ENCODE measurements at regions not wholly inside any gene's neighbourhood (a gene's known extent, or its start where the extent isn't known, plus 50 kb on each side); places are given as distances from the start of the nearest gene placed in this dataset.

DNA sequence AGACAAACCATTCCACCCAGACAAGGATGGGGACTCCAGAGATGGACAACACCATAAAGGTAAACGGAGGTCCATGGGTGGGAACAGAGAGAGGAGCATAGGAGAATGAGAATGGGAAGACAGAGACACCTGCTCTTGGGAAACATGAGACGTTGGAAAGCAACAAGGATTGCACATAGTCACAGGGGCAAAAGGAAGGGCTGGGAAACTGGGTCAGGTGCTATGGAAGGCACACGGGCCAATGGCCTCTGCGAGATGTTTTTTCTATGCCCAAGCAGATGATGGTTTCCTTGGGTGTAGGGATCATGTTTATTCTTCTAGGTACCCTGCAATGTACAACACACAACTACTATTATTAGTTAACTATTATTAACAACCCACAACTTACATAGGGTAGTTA lies 143.6 kb upstream of the AGAP1 start:
- Mint-ChIP-seq H3K9me3 (peaks cover 0 to 5% (median 0%) of the 10 kb centered on the region in 9 donors), H3K27me3 (peaks cover 15 to 33% (median 28%) of the 10 kb centered on the region in 5 donors), H3K27ac (no peak overlapping the region), H3K4me1 (no peaks in the 10 kb centered on the region), H3K36me3 (peaks cover 0 to 6% (median 0%) of the 10 kb centered on the region in 3 donors), H3K4me3 (no peak overlapping the region)
- no peak for DNase-seq
- ATAC-seq: no peak
- POLR2A ChIA-PET: no interaction called here

DNA sequence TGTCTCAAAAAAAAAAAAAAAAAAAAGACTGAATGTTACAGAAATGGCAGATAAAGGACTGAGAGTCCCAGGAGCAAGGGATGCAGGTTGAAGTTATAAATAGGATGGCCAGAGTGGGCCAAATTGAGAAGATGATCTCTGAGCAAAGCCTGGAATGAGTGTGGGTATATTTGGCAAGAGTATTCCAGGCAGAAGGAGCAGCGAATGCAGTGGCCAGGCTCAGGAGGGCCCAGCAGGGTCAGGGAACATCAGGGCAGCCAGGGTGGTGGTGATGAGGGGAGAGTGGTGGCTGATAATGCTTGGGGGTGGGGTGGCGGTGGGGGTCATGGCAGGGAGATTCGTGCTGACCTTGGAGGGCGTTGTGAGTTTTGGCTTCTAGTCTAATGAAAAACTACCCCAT lies 141.3 kb upstream of the AGAP1 start:
- DNase-seq (no peak), ATAC-seq (no peak)
- H3K4me1 Mint-ChIP-seq: no peaks in the 10 kb centered on the region
- peaks cover 15 to 25% (median 21%) of the 10 kb centered on the region in 5 donors for H3K27me3 Mint-ChIP-seq
- peaks cover 0 to 2% (median 0%) of the 10 kb centered on the region in 3 donors for H3K36me3 Mint-ChIP-seq
- POLR2A ChIA-PET: no interaction called here
- peaks cover 0 to 3% (median 0%) of the 10 kb centered on the region in 9 donors for H3K9me3 Mint-ChIP-seq
- no peak overlapping the region for H3K27ac Mint-ChIP-seq
- no peak overlapping the region for H3K4me3 Mint-ChIP-seq

DNA sequence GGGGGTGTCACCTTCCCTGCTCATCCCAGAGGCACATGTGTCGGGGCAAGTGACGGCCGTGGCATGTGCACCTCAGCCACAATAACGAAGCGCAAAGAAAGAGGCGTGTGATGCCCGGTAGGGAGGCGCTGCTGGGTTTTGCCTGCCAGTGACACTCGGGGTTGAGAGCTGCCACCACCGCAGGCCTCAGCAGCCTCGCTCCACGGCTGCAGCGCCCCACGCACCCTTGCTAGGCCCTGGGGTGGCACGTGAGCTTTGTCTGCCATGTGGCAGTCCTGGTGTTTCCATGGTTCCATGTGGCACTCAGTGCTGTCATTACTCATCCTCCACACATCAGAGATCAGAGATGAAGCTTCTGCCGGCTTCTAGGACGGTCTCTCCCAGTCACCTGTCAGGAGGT lies 136.0 kb upstream of the AGAP1 start:
- no peaks in the 10 kb centered on the region for H3K4me1 Mint-ChIP-seq
- peaks cover 2 to 19% (median 10%) of the 10 kb centered on the region in 5 donors for H3K27me3 Mint-ChIP-seq
- peak overlapping the region in 1 of 10 donors; percentile 43 for H3K27ac Mint-ChIP-seq
- H3K9me3 Mint-ChIP-seq: no peaks in the 10 kb centered on the region
- no peak for DNase-seq
- no peak overlapping the region for H3K4me3 Mint-ChIP-seq
- no peak for ATAC-seq
- POLR2A ChIA-PET: no interaction called here
- H3K36me3 Mint-ChIP-seq: no peaks in the 10 kb centered on the region

DNA sequence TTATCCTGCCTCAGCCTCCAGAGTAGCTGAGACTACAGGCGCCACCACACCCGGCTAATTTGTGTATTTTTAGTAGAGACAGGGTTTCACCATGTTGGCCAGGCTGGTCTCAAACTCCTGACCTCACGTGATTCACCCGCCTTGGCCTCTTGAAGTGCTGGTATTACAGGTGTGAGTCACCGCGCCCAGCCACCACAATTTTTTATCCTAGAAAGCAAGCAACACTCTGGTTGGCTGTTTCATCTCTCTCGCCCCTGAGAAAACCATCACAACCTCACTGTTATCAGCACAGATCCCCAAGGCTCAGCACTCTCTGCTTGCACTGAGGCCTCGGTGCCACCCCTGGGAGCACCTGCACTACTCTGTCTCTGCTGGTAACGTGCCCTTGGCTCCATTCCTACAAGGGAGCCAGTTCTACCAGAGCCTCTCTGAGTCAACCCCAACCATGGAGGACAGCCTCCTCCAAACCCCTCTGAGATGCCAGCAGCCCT lies 134.8 kb upstream of the AGAP1 start:
- peaks cover 4 to 21% (median 10%) of the 10 kb centered on the region in 5 donors for H3K27me3 Mint-ChIP-seq
- H3K36me3 Mint-ChIP-seq: no peaks in the 10 kb centered on the region
- no peaks in the 10 kb centered on the region for H3K9me3 Mint-ChIP-seq
- DNase-seq (no peak), ATAC-seq (no peak)
- H3K4me1 Mint-ChIP-seq: no peaks in the 10 kb centered on the region
- no peak overlapping the region for H3K4me3 Mint-ChIP-seq
- no peak overlapping the region for H3K27ac Mint-ChIP-seq
- POLR2A ChIA-PET: no interaction called here

- Mint-ChIP-seq H3K36me3 (no peaks in the 10 kb centered on the region), H3K4me3 (no peak overlapping the region), H3K27ac (no peak overlapping the region), H3K9me3 (no peaks in the 10 kb centered on the region), H3K4me1 (no peaks in the 10 kb centered on the region), H3K27me3 (peaks cover 2 to 23% (median 13%) of the 10 kb centered on the region in 5 donors)
- ATAC-seq: no peak
- no peak for DNase-seq
- POLR2A ChIA-PET: no interaction called here
Measured at GRCh38 chr2:235360446-235360845, 133.4 kb upstream of the AGAP1 start.

GRCh38 chr2:235365743-235366142 lies 128.1 kb upstream of the AGAP1 start:
- DNase-seq (no peak), ATAC-seq (no peak)
- Mint-ChIP-seq H3K27ac (no peak overlapping the region), H3K36me3 (no peaks in the 10 kb centered on the region), H3K4me3 (no peak overlapping the region), H3K9me3 (peaks cover 0 to 1% (median 0%) of the 10 kb centered on the region in 9 donors), H3K4me1 (peaks cover 0 to under 1% (median 0%) of the 10 kb centered on the region in 4 donors), H3K27me3 (peaks cover 3 to 19% (median 6%) of the 10 kb centered on the region in 5 donors)
- POLR2A ChIA-PET: no interaction called here

- no peak for ATAC-seq
- no peak overlapping the region for H3K4me3 Mint-ChIP-seq
- H3K27ac Mint-ChIP-seq: no peak overlapping the region
- H3K36me3 Mint-ChIP-seq: no peaks in the 10 kb centered on the region
- DNase-seq: no peak
- peaks cover 4 to 24% (median 9%) of the 10 kb centered on the region in 5 donors for H3K27me3 Mint-ChIP-seq
- H3K9me3 Mint-ChIP-seq: peaks cover 0 to 2% (median 0%) of the 10 kb centered on the region in 9 donors
- POLR2A ChIA-PET: no interaction called here
- H3K4me1 Mint-ChIP-seq: peaks cover 0 to 2% (median 0%) of the 10 kb centered on the region in 4 donors
Measured at GRCh38 chr2:235366390-235366789, 127.5 kb upstream of the AGAP1 start.

GRCh38 chr2:235366807-235367206 lies 127.0 kb upstream of the AGAP1 start:
- Mint-ChIP-seq H3K27me3 (peaks cover 4 to 24% (median 8%) of the 10 kb centered on the region in 5 donors), H3K36me3 (no peaks in the 10 kb centered on the region), H3K27ac (no peak overlapping the region), H3K4me3 (no peak overlapping the region), H3K9me3 (peaks cover 0 to 2% (median 0%) of the 10 kb centered on the region in 9 donors), H3K4me1 (peaks cover 0 to 2% (median 0%) of the 10 kb centered on the region in 4 donors)
- DNase-seq (no peak), ATAC-seq (no peak)
- POLR2A ChIA-PET: interaction anchor here (0.6 kb wide), 1 partner anchor 13 kb away, joined by 5 read pairs; no protein-coding TSS in a partner anchor

DNA sequence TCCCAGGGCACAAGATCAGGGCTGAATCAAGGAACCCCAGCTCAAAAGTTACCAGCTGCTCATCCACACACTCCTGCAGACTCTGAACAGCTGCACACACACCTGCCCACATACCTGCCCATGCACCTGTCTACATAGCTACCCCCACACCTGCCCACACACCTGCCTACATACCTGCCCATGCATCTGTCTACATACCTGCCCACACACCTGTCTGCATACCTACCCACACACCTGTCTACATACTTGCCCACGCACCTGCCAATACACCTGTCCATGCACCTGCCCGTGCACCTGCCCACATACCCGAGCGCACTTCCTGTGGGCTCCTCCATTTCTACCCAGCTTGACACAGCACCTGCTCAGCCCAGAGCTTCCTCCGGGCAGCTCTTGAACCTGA lies 122.8 kb upstream of the AGAP1 start:
- Mint-ChIP-seq H3K4me3 (no peak overlapping the region), H3K9me3 (peaks cover 0 to 2% (median 0%) of the 10 kb centered on the region in 9 donors), H3K4me1 (peaks cover 0 to 2% (median 0%) of the 10 kb centered on the region in 4 donors), H3K27ac (no peak overlapping the region), H3K36me3 (no peaks in the 10 kb centered on the region), H3K27me3 (peaks cover 5 to 30% (median 13%) of the 10 kb centered on the region in 5 donors)
- ATAC-seq (no peak), DNase-seq (no peak)
- POLR2A ChIA-PET: no interaction called here

- no peak overlapping the region for H3K4me3 Mint-ChIP-seq
- DNase-seq: no peak
- no peaks in the 10 kb centered on the region for H3K36me3 Mint-ChIP-seq
Measured at GRCh38 chr2:235373171-235373570, 120.7 kb upstream of the AGAP1 start.

DNA sequence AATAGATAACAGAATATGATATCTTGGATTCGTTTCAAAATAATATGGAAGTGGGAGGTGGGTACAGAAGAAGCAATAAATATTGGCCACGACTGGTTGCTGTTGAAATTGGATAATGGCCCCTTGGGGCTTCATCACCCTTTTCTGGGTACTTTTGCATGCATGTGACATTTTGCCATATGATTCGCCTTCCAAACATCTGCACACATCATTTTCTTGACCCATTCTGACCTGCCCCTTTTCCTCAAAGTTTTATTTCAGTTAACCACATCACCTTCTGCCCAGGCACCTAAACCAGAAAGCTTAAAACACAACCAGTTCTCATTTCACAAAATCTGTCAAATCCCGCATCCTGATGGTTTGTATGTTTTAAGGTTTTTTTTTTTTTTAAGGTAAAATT lies 116.7 kb upstream of the AGAP1 start:
- DNase-seq (no peak), ATAC-seq (no peak)
- no peak overlapping the region for H3K27ac Mint-ChIP-seq
- H3K4me3 Mint-ChIP-seq: no peak overlapping the region
- H3K36me3 Mint-ChIP-seq: no peaks in the 10 kb centered on the region
- no peaks in the 10 kb centered on the region for H3K9me3 Mint-ChIP-seq
- peaks cover 0 to 1% (median 0%) of the 10 kb centered on the region in 4 donors for H3K4me1 Mint-ChIP-seq
- POLR2A ChIA-PET: no interaction called here
- H3K27me3 Mint-ChIP-seq: peaks cover 12 to 33% (median 17%) of the 10 kb centered on the region in 5 donors

More at GRCh38 chr2:235373171-235373570, 120.7 kb upstream of the AGAP1 start:
- Mint-ChIP-seq H3K27ac (no peak overlapping the region), H3K27me3 (peaks cover 8 to 37% (median 19%) of the 10 kb centered on the region in 5 donors), H3K4me1 (peaks cover 0 to 2% (median under 1%) of the 10 kb centered on the region in 4 donors), H3K9me3 (peaks cover 0 to 2% (median 0%) of the 10 kb centered on the region in 9 donors)
- no peak for ATAC-seq
- POLR2A ChIA-PET: interaction anchor here (0.6 kb wide), 1 partner anchor 386 kb away, joined by 4 read pairs; no protein-coding TSS in a partner anchor

DNA sequence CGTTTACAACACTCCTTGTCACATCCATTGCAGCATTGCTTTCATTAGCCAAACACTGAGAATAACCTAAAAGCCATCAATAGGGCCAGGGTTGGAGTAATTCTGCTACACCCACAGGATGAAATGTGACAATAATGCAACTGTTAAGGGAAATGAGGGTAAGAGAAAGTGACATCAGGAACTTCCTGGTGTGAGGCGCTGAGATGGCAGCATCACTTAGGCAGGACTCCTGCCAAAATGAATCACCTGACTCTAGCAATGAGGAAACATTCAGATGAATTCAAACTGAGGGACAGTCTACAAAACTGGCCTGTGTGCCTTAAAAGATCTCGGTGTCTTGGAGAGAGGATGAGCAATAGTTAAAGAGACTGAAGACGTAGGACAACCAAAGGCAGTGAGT lies 115.6 kb upstream of the AGAP1 start:
- Mint-ChIP-seq H3K27me3 (peaks cover 12 to 33% (median 19%) of the 10 kb centered on the region in 5 donors), H3K9me3 (no peaks in the 10 kb centered on the region), H3K4me1 (peaks cover 0 to 1% (median 0%) of the 10 kb centered on the region in 4 donors), H3K36me3 (no peaks in the 10 kb centered on the region), H3K4me3 (no peak overlapping the region), H3K27ac (no peak overlapping the region)
- POLR2A ChIA-PET: no interaction called here
- DNase-seq: no peak
- ATAC-seq: no peak

- H3K9me3 Mint-ChIP-seq: no peaks in the 10 kb centered on the region
Measured at GRCh38 chr2:235378944-235379343, 114.9 kb upstream of the AGAP1 start.

More at GRCh38 chr2:235378944-235379343, 114.9 kb upstream of the AGAP1 start:
- ATAC-seq (no peak), DNase-seq (no peak)
- Mint-ChIP-seq H3K4me1 (peaks cover 0 to 1% (median 0%) of the 10 kb centered on the region in 4 donors), H3K27ac (no peak overlapping the region), H3K4me3 (no peak overlapping the region), H3K27me3 (peaks cover 11 to 28% (median 19%) of the 10 kb centered on the region in 5 donors), H3K36me3 (no peaks in the 10 kb centered on the region)
- POLR2A ChIA-PET: no interaction called here

All from naive thymus-derived CD8-positive, alpha-beta T cell (primary cell).